ENCODE measurements at regions not wholly inside any gene's neighbourhood (a gene's known extent, or its start where the extent isn't known, plus 50 kb on each side); places are given as distances from the start of the nearest gene placed in this dataset.

DNA sequence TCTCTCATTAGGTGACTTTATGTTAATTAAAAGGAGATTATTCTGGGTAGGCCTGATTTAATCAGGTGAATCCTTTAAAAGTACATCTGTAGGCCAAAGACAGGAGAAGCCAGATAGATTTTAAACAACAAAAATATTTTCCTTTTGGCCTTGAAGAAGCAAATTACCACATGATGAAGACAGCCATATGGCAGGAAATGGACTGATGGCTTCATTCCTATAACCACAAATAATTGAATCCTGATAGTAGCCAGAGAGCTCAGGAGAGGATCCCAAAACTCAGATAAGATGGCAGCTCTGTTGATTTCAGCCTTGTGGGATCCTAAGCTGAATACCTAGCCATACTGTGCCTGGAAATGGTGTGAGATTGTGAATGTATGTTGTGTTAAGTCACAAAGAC, 66.1 kb upstream of the PRKX start:
- H2AFZ ChIP-seq (ENCODE audit: control insufficient read depth, low read length), result no peak overlapping the region
- no peaks in the 10 kb centered on the region for H3K27me3 ChIP-seq (ENCODE audit: control insufficient read depth, extremely low read depth, insufficient read depth, low read length)
- H3K4me1 ChIP-seq (ENCODE audit: control insufficient read depth, extremely low read depth, insufficient read depth, low read length), result no peaks in the 10 kb centered on the region
- H3K27ac ChIP-seq (ENCODE audit: control insufficient read depth, insufficient read depth, low read length), result no peak overlapping the region
- H3K36me3 ChIP-seq (ENCODE audit: control insufficient read depth in 2 of 2, extremely low read depth in 1 of 2, insufficient read depth in 2 of 2, low read length in 2 of 2), result no peaks in the 10 kb centered on the region
- FAIRE-seq, result no peak
- no peak overlapping the region for H3K4me2 ChIP-seq (ENCODE audit: control insufficient read depth, extremely low read depth, insufficient read depth, low read depth, low read length)
- no peaks in the 10 kb centered on the region for H3K79me2 ChIP-seq (ENCODE audit: control insufficient read depth, insufficient read depth, low read length)
- no peaks in the 10 kb centered on the region for H4K20me1 ChIP-seq (ENCODE audit: control insufficient read depth, extremely low read depth, insufficient read depth, low read length)
- H3K9ac ChIP-seq (ENCODE audit: control insufficient read depth, extremely low read depth, insufficient read depth, low read length), result no peak overlapping the region
- TF ChIP-seq EZH2 (IDR thresholded peaks at IDR 0.05; ENCODE audit: low read length), result no peak
- TF ChIP-seq, protein P1, sequence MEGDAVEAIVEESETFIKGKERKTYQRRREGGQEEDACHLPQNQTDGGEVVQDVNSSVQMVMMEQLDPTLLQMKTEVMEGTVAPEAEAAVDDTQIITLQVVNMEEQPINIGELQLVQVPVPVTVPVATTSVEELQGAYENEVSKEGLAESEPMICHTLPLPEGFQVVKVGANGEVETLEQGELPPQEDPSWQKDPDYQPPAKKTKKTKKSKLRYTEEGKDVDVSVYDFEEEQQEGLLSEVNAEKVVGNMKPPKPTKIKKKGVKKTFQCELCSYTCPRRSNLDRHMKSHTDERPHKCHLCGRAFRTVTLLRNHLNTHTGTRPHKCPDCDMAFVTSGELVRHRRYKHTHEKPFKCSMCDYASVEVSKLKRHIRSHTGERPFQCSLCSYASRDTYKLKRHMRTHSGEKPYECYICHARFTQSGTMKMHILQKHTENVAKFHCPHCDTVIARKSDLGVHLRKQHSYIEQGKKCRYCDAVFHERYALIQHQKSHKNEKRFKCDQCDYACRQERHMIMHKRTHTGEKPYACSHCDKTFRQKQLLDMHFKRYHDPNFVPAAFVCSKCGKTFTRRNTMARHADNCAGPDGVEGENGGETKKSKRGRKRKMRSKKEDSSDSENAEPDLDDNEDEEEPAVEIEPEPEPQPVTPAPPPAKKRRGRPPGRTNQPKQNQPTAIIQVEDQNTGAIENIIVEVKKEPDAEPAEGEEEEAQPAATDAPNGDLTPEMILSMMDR (optimal IDR thresholded peaks at IDR 0.05 in 1 of 3, IDR thresholded peaks at IDR 0.05 in 1 of 3, conservative IDR thresholded peaks at IDR 0.05 in 1 of 3; ENCODE audit: extremely low read depth in 1 of 3, insufficient read depth in 2 of 3, low read length in 3 of 3), result no peak
- dilution Hi-C loops (cut with MboI; ENCODE audit: extremely low pct_ligation_motif_present, low sequenced_read_pairs), result no loop called here
- DNase-seq (ENCODE audit: low read depth, low spot score), result no peak
- H3K9me3 ChIP-seq (ENCODE audit: control insufficient read depth, low read depth, low read length), result no peaks in the 10 kb centered on the region
- H3K9me1 ChIP-seq (ENCODE audit: control insufficient read depth, extremely low read depth, insufficient read depth, low read length), result no peaks in the 10 kb centered on the region
- no peak overlapping the region for H3K4me3 ChIP-seq (ENCODE audit: control insufficient read depth in 2 of 3, extremely low read depth in 1 of 3, insufficient read depth in 2 of 3, low read depth in 1 of 3, low read length in 3 of 3)

GRCh38 chrX:3777416-3777815, 64.0 kb upstream of the PRKX start:
- Histone ChIP-seq H3K36me3 (ENCODE audit: control insufficient read depth in 2 of 2, extremely low read depth in 1 of 2, insufficient read depth in 2 of 2, low read length in 2 of 2) (no peaks in the 10 kb centered on the region), H3K4me1 (ENCODE audit: control insufficient read depth, extremely low read depth, insufficient read depth, low read length) (no peaks in the 10 kb centered on the region), H4K20me1 (ENCODE audit: control insufficient read depth, extremely low read depth, insufficient read depth, low read length) (no peaks in the 10 kb centered on the region), H3K79me2 (ENCODE audit: control insufficient read depth, insufficient read depth, low read length) (no peaks in the 10 kb centered on the region), H3K4me3 (ENCODE audit: control insufficient read depth in 2 of 3, extremely low read depth in 1 of 3, insufficient read depth in 2 of 3, low read depth in 1 of 3, low read length in 3 of 3) (no peak overlapping the region), H3K9ac (ENCODE audit: control insufficient read depth, extremely low read depth, insufficient read depth, low read length) (no peak overlapping the region), H3K9me3 (ENCODE audit: control insufficient read depth, low read depth, low read length) (no peaks in the 10 kb centered on the region), H3K27ac (ENCODE audit: control insufficient read depth, insufficient read depth, low read length) (no peak overlapping the region), H3K4me2 (ENCODE audit: control insufficient read depth, extremely low read depth, insufficient read depth, low read depth, low read length) (no peak overlapping the region), H3K27me3 (ENCODE audit: control insufficient read depth, extremely low read depth, insufficient read depth, low read length) (no peaks in the 10 kb centered on the region), H3K9me1 (ENCODE audit: control insufficient read depth, extremely low read depth, insufficient read depth, low read length) (no peaks in the 10 kb centered on the region), H2AFZ (ENCODE audit: control insufficient read depth, low read length) (no peak overlapping the region)
- dilution Hi-C loops (cut with MboI; ENCODE audit: extremely low pct_ligation_motif_present, low sequenced_read_pairs), result no loop called here
- no peak for DNase-seq (ENCODE audit: low read depth, low spot score)
- no peak for TF ChIP-seq EZH2 (IDR thresholded peaks at IDR 0.05; ENCODE audit: low read length)
- TF ChIP-seq, protein P1 (optimal IDR thresholded peaks at IDR 0.05 in 1 of 3, IDR thresholded peaks at IDR 0.05 in 1 of 3, conservative IDR thresholded peaks at IDR 0.05 in 1 of 3; ENCODE audit: extremely low read depth in 1 of 3, insufficient read depth in 2 of 3, low read length in 3 of 3), result no peak
- no peak for FAIRE-seq
